GM23248 (cell line): ENCODE measurements at regions not wholly inside any gene's neighbourhood (a gene's known extent, or its start where the extent isn't known, plus 50 kb on each side); places are given as distances from the start of the nearest gene placed in this dataset.

Source experiments
- EZH2 ChIP-seq: fragments of 200-600 bp; sonication (generic); IDR thresholded peaks from 2 replicates; pipeline ENCODE4 v1.6.1; 2018; ENCODE audit warnings: antibody characterized with exemption, mild to moderate bottlenecking; ENCODE audit not compliant: insufficient read depth, poor library complexity, severe bottlenecking
- EZH2phosphoT487 ChIP-seq: fragments of 200-600 bp; sonication (generic); IDR thresholded peaks from 2 replicates; pipeline ENCODE4 v1.6.1; 2018; ENCODE audit warnings: antibody characterized with exemption, moderate library complexity, mild to moderate bottlenecking, low read depth; ENCODE audit not compliant: insufficient read depth

- no peak for TF ChIP-seq EZH2
- no peak for TF ChIP-seq EZH2phosphoT487
Measured at GRCh38 chr1:87689487-87689886, 360.8 kb downstream of the LMO4 start.
